Brain microvascular endothelial cell (primary cell): ENCODE measurements at regions not wholly inside any gene's neighbourhood (a gene's known extent, or its start where the extent isn't known, plus 50 kb on each side); places are given as distances from the start of the nearest gene placed in this dataset.
"Not testable (repeated sequence)": the region's sequence is repeated elsewhere in the genome, so short reads cannot be mapped to it uniquely, and the experiment has no call there.

Experiments used
- DNase-seq: peaks from one replicate; pipeline ENCODE4 v3.0.0-alpha.2; 2020
- H3K27ac ChIP-seq: fragments of 250-450 bp; sonication (Bioruptor Pico); 2 replicates; pipeline ENCODE4 v1.5.1; 2020; ENCODE audit warnings: mild to moderate bottlenecking, moderate library complexity
- H3K27me3 ChIP-seq: fragments of 250-450 bp; sonication (Bioruptor Pico); replicated peaks from 2 replicates; pipeline ENCODE4 v1.5.1; 2020; ENCODE audit warnings: mild to moderate bottlenecking
- H3K36me3 ChIP-seq: fragments of 250-450 bp; sonication (Bioruptor Pico); replicated peaks from 2 replicates; pipeline ENCODE4 v1.5.1; 2020; ENCODE audit warnings: mild to moderate bottlenecking
- H3K4me3 ChIP-seq: 2 replicates; pipeline ENCODE4 v1.5.1; 2011; ENCODE audit warnings: low read depth, mild to moderate bottlenecking, control low read depth, low read length, moderate library complexity
- in situ Hi-C: cut with HindIII; loops from 2 replicates; pipeline ENCODE4 v1.10.0; 2017; ENCODE audit warnings: low sequenced_read_pairs, low pct_ligation_motif_present
- TF ChIP-seq, protein P1 (sequence below): IDR thresholded peaks from 2 replicates; pipeline ENCODE4 v1.5.1; 2011; ENCODE audit warnings: low read depth, mild to moderate bottlenecking, moderate library complexity, low read length, control low read depth, inconsistent platforms; ENCODE audit errors: missing control alignments

GRCh38 chr4:33737726-33738125 is 2506.6 kb downstream of the ARAP2 start:
- in situ Hi-C loops, result no loop called here
- Histone ChIP-seq H3K27ac (no peak overlapping the region), H3K36me3 (no peaks in the 10 kb centered on the region), H3K27me3 (no peaks in the 10 kb centered on the region), H3K4me3 (no peak overlapping the region)
- TF ChIP-seq, protein P1, sequence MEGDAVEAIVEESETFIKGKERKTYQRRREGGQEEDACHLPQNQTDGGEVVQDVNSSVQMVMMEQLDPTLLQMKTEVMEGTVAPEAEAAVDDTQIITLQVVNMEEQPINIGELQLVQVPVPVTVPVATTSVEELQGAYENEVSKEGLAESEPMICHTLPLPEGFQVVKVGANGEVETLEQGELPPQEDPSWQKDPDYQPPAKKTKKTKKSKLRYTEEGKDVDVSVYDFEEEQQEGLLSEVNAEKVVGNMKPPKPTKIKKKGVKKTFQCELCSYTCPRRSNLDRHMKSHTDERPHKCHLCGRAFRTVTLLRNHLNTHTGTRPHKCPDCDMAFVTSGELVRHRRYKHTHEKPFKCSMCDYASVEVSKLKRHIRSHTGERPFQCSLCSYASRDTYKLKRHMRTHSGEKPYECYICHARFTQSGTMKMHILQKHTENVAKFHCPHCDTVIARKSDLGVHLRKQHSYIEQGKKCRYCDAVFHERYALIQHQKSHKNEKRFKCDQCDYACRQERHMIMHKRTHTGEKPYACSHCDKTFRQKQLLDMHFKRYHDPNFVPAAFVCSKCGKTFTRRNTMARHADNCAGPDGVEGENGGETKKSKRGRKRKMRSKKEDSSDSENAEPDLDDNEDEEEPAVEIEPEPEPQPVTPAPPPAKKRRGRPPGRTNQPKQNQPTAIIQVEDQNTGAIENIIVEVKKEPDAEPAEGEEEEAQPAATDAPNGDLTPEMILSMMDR, result no peak
- DNase-seq, result no peak

DNA sequence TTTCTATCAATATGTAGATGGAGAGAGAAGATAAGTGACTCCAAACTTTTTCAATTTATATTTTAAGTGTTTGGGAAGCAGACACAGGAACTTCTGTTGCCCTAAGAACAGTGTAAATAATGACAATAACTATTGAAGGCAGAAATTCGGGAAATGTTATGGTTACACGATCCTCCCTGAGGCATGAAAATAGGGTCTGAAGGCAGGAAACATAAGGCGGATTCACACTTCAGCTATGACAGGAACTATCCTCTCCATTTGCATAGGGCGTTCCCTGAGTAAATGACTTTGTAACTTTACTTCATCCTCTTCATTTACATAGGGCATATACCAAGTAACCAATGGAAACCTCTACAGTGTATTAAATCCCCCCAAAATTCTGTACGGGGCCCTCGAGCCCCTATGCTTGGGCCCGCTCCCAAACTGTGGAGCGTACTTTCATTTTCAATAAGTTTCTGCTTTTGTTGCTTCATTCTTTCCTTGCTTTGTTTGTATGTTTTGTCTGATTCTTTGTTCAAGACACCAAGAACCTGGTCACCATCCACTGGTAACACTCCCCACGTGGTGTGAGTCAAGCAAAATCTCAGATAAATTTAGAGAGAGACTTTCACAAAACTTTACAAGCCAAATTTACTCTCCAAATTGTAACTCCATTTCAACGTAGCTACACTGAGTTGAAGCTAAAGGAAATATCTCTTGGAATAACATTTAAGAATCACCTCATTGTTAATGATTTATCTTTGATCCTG is 2504.3 kb downstream of the ARAP2 start:
- Histone ChIP-seq H3K27ac (no peak overlapping the region), H3K4me3 (no peak overlapping the region), H3K27me3 (no peaks in the 10 kb centered on the region), H3K36me3 (no peaks in the 10 kb centered on the region)
- in situ Hi-C loops, result no loop called here
- TF ChIP-seq, protein P1, result no peak
- no peak for DNase-seq

DNA sequence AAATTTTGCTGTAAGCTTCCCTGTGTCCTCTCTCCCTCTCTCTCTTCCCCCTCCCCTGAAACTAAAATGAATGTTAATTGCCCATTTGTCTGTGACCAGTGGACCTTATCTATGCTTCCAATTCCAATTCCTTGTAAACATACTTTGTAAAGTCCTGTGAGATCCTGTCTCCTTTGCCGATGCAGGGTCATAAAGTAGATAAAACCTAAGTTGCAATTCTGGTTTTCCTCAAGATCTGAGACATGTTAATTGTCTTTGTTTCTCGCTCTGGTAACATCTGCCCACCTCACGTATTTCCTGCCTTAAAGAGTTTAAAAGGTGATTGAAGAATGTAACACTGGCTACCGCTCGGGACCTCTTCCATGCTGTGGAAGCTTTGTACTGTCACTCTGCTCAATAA is 2503.4 kb downstream of the ARAP2 start:
- in situ Hi-C loops, H3K36me3 ChIP-seq, H3K4me3 ChIP-seq, H3K27me3 ChIP-seq, H3K27ac ChIP-seq, DNase-seq: not testable (repeated sequence)

DNA sequence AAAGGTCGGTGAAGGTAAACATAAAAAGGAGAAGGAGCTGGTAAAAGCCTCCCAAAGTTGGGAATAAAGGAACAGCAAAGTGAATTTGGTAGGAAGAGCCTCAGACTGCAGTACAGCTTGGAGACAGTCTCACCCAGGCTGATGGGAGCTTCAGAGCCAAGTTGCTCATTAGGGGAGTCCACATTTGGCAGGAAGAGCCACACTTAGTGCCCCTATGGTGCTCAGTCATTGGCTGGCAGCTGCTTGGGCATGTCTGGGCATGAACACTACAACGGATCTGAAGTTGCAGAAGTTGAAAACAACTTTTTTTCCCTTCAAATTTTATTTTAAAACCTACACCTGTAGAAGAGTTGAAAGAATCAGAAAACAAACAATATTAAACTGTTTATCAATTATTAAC is 2497.3 kb downstream of the ARAP2 start:
- H3K4me3 ChIP-seq, result no peak overlapping the region
- no peaks in the 10 kb centered on the region for H3K36me3 ChIP-seq
- no peak for DNase-seq
- TF ChIP-seq, protein P1, result no peak
- in situ Hi-C loops, result no loop called here
- no peak overlapping the region for H3K27ac ChIP-seq
- no peaks in the 10 kb centered on the region for H3K27me3 ChIP-seq

DNA sequence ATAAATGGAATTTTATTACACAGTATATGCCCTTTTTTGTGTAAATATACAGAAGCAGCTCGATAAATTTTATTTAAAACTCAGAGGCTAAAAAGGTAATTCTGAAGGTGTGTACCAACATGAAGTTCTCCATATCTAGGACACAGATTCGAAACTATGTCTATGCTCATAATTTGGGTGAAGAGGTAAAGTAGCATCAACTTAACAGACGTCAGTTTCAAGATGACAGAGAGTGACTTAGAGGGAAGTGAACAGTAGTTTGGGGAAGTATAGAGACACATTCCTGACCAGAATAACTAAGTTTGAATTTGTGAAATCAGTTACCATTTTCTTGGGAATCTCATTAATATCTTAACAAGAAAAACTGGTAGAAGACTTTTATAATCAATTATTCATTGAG is 2493.3 kb downstream of the ARAP2 start:
- no peaks in the 10 kb centered on the region for H3K27me3 ChIP-seq
- in situ Hi-C loops, result no loop called here
- TF ChIP-seq, protein P1, result no peak
- no peak for DNase-seq
- no peaks in the 10 kb centered on the region for H3K36me3 ChIP-seq
- H3K4me3 ChIP-seq, result no peak overlapping the region
- no peak overlapping the region for H3K27ac ChIP-seq

GRCh38 chr4:33772582-33772981 is 2471.7 kb downstream of the ARAP2 start:
- Histone ChIP-seq H3K27me3 (no peaks in the 10 kb centered on the region), H3K27ac (no peak overlapping the region), H3K4me3 (no peak overlapping the region), H3K36me3 (no peaks in the 10 kb centered on the region)
- no peak for DNase-seq
- in situ Hi-C loops, result no loop called here
- TF ChIP-seq, protein P1, result no peak
